ENCODE measurements at regions not wholly inside any gene's neighbourhood (a gene's known extent, or its start where the extent isn't known, plus 50 kb on each side); places are given as distances from the start of the nearest gene placed in this dataset.

DNA sequence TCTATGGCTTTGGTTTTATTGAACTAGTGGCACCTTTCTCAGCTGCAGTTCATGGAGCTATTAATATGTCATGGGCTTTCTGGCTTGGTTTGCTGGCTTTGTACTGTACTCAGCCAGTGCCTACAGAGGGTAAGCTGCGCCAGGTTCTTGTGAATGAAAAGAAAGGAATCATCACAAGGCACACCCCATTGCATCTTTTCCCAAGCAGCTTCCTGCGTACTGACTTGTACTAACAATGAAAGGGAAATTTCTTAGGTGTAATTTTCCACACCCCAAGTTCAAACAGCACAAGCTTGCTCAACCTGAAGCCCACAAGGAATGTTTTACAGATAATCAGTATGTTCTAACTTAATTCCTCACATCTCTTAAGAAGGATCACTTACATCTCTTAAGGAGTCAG lies 78.0 kb upstream of the TNFSF18 start:
- H3K36me3 ChIP-seq, result no peaks in the 10 kb centered on the region
- no peak overlapping the region for H3K27ac ChIP-seq
- no peaks in the 10 kb centered on the region for H3K9me3 ChIP-seq
- DNase-seq, result no peak
- intact Hi-C loops (cut with DNase I; ENCODE audit: low total_unique reads), result no loop called here
- TF ChIP-seq, protein P1, sequence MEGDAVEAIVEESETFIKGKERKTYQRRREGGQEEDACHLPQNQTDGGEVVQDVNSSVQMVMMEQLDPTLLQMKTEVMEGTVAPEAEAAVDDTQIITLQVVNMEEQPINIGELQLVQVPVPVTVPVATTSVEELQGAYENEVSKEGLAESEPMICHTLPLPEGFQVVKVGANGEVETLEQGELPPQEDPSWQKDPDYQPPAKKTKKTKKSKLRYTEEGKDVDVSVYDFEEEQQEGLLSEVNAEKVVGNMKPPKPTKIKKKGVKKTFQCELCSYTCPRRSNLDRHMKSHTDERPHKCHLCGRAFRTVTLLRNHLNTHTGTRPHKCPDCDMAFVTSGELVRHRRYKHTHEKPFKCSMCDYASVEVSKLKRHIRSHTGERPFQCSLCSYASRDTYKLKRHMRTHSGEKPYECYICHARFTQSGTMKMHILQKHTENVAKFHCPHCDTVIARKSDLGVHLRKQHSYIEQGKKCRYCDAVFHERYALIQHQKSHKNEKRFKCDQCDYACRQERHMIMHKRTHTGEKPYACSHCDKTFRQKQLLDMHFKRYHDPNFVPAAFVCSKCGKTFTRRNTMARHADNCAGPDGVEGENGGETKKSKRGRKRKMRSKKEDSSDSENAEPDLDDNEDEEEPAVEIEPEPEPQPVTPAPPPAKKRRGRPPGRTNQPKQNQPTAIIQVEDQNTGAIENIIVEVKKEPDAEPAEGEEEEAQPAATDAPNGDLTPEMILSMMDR (IDR thresholded peaks at IDR 0.05), result no peak
- H3K4me1 ChIP-seq, result peaks cover 0 to under 1% (median 0%) of the 10 kb centered on the region in 4 donors
- no peaks in the 10 kb centered on the region for H3K27me3 ChIP-seq
- H3K4me3 ChIP-seq, result no peak overlapping the region

DNA sequence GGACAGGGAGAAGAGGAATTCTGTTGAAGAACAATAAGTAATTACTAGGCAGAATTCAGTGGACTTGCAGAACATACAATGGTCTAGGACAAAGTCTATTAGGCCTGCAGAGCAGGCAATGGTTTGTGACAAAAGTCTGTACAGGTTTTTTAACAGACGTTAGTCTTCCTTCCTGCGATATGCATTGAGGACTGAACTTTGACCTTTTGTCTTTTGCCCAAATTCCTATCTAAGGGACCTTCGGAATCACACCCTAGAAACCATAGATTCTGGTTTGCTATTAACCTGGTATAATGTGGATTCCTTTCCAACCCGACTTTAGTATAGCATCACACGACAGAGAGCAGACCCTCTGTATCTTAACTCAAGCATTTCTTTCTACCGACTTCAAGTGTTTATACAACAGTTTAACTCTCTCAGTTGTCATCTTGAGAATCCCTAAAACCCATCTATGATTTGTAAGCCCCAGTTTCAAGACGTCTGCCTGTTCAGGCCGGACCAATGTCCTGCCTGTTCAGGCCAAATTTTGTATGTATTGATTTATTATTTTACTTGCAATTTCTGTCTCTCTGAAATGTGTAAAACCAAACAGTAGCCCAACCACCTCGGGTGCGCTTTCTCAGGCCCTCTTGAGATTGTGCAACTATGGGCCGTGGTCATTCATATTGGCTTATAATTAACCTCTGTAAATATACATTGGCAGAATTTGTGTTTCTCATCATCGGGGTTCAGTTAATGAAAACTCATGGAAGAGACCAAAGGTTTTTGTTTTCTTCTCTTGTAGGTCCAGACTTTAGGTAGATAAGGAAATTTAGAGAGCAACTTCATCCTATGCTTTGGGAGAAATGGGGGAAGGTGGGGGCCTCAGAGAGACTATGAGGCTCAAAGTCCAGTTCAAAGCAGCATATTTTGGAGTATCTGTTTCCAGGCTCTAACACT lies 76.9 kb upstream of the TNFSF18 start:
- H3K9me3 ChIP-seq, result no peaks in the 10 kb centered on the region
- no peak for DNase-seq
- intact Hi-C loops (cut with DNase I; ENCODE audit: low total_unique reads), result no loop called here

DNA sequence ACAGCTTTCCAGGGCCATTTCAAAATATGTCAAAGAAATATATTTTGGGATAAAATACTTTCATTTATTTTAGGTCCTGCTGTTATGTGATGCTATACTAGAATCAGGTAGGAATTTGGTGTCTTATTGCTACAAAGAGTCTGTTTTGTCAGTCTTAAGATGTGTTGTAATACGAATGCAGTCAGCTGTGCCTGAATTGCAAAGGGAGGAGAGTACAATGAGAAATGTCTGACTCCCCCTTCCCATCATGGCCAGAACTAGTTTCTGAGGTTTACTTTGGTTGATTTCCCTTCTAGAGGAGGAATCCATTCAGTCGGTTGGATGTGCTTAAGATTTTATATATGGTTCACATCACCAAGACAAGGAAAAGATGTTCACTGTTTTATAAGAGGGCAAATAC lies 75.7 kb upstream of the TNFSF18 start:
- TF ChIP-seq, protein P1 (IDR thresholded peaks at IDR 0.05), result no peak
- intact Hi-C loops (cut with DNase I; ENCODE audit: low total_unique reads), result no loop called here
- H3K36me3 ChIP-seq, result no peaks in the 10 kb centered on the region
- H3K4me3 ChIP-seq, result no peak overlapping the region
- no peaks in the 10 kb centered on the region for H3K9me3 ChIP-seq
- peaks cover 0 to 19% (median 5%) of the 10 kb centered on the region in 4 donors for H3K4me1 ChIP-seq
- no peak overlapping the region for H3K27ac ChIP-seq
- no peaks in the 10 kb centered on the region for H3K27me3 ChIP-seq
- DNase-seq, result no peak

More for the DNA sequence above, 76.9 kb upstream of the TNFSF18 start:
- Histone ChIP-seq H3K4me1 (peaks cover 0 to 10% (median under 1%) of the 10 kb centered on the region in 4 donors), H3K36me3 (no peaks in the 10 kb centered on the region), H3K27ac (no peak overlapping the region), H3K27me3 (no peaks in the 10 kb centered on the region), H3K4me3 (no peak overlapping the region)
- TF ChIP-seq, protein P1 (IDR thresholded peaks at IDR 0.05), result no peak

DNA sequence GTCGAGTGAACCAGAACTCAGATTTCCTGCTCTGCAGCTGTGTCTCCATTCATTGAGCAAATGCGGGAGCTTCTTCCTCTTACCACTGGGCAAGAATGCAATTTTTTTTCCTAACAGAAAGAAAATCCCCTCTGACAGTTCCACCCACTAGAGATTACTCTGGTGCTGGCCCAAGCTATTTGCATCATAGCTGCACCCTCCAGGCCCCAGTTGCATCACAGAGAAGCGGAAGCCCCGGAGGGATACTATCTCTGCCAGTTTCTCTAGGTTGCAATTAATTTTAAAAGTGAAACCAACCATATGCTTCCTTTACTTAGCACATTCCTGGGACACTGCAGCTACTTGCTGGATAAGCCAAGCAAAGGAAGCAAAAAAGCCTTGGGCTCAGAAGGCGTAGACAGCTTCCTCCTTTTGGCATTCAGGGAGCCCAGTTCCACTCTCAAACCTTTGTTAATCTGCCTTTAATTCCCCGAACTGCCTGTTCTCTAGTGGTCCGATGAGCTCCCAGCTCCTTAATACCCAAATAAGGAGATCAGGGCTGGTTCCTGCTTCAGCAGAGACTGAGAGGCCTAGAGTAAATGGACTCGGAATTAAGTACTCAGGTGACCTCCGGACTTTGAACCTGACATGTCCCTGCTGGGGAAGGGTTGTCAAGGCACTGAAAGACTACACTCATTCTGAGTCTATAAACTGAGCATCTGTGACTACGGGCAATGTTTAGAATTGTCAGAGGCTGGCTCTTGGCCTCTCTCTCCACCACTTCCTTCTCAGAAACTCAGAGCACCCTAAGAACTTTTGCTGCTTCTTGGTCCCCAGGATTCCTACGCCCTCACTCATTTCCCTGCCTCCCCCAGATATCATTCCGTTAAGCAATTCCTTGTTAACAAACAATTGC lies 72.5 kb upstream of the TNFSF18 start:
- Histone ChIP-seq H3K27me3 (no peaks in the 10 kb centered on the region), H3K36me3 (no peaks in the 10 kb centered on the region), H3K4me3 (peak overlapping the region; percentile 43 to 46), H3K4me1 (peaks cover 0 to 19% (median 5%) of the 10 kb centered on the region in 4 donors), H3K9me3 (no peaks in the 10 kb centered on the region), H3K27ac (peak overlapping the region; percentile 62 to 69)
- TF ChIP-seq, protein P1 (IDR thresholded peaks at IDR 0.05), result no peak
- intact Hi-C loops (cut with DNase I; ENCODE audit: low total_unique reads), result no loop called here
- peak; percentile 78 to 83 for DNase-seq

DNA sequence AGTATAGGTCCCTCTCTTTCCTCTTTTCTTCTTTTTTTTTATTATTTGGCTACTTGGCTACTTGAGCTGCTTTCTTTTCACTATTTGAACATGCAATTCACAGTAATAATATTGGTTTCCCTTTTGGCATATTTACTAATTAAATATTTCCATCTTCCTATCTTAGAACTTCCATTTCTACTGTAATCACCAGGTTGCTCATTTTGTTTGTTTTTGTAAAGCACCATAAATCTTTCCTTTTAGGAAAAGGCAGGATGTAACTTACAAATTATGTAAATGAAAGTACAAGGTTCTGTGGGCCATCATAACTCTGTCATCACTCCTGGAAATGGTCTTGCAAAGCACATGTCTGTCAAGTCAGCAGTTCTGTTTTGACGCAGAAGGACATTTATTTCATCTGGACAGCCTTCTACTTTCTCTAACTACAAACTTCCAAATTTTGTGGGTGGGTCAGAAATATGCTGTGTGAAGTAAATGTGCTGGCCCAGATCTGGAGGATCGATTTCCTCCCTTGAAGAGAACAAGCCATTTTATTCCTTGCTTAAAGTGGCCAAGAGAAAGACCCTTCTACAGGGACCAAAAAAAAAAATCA lies 71.7 kb upstream of the TNFSF18 start:
- no peaks in the 10 kb centered on the region for H3K9me3 ChIP-seq
- H3K27me3 ChIP-seq, result no peaks in the 10 kb centered on the region
- H3K36me3 ChIP-seq, result no peaks in the 10 kb centered on the region
- TF ChIP-seq, protein P1 (IDR thresholded peaks at IDR 0.05), result no peak
- intact Hi-C loops (cut with DNase I; ENCODE audit: low total_unique reads), result no loop called here
- peak overlapping the region; percentile 62 to 69 for H3K27ac ChIP-seq
- DNase-seq, result no peak
- H3K4me3 ChIP-seq, result peak overlapping the region; percentile 43 to 46
- H3K4me1 ChIP-seq, result peaks cover 0 to 19% (median 5%) of the 10 kb centered on the region in 4 donors

Data from tibial artery (tissue), 4 donors.